H1 (cell line): ENCODE measurements at regions not wholly inside any gene's neighbourhood (a gene's known extent, or its start where the extent isn't known, plus 50 kb on each side); places are given as distances from the start of the nearest gene placed in this dataset.

Source experiments
- CTCF ChIA-PET: fragments of 300-600 bp; sonication (Branson Sonifier 250); formaldehyde crosslinking; loops from one replicate; lab custom pipeline; 2021; ENCODE audit not compliant: partially characterized antibody; lab: Charles Lee
- POLR2A ChIA-PET: fragments of 300-600 bp; sonication (Branson Sonifier 250); formaldehyde crosslinking; loops from one replicate; lab custom pipeline; 2021; ENCODE audit warnings: inconsistent platforms; ENCODE audit not compliant: partially characterized antibody; lab: Charles Lee
- DNase-seq, 2 experiments: peaks; one replicate each; pipeline versions ENCODE4 v3.0.0 to v3.0.0-alpha.2; 2010 to 2022; ENCODE audit warnings: low spot score in 2 of 2, low read depth in 1 of 2, mixed read lengths in 1 of 2
- FAIRE-seq: peaks from 2 replicates; lab custom pipeline; 2011; peaks lifted over from hg19 to GRCh38; lab: Jason Lieb, UNC
- H2AFZ ChIP-seq: 2 replicates; pipeline ENCODE4 v1.8.1; 2012; ENCODE audit warnings: low read length, inconsistent platforms
- H2AK5ac ChIP-seq: 2 replicates; pipeline ENCODE4 v1.6.1; 2013; ENCODE audit warnings: low read depth, low read length
- H2BK120ac ChIP-seq: replicated peaks from 2 replicates; pipeline ENCODE3; 2013; ENCODE audit warnings: low read depth, low read length, inconsistent platforms
- H2BK12ac ChIP-seq: 2 replicates; pipeline ENCODE4 v1.6.1; 2013; ENCODE audit warnings: low read depth, low read length
- H2BK15ac ChIP-seq: 2 replicates; pipeline ENCODE4 v1.6.1; 2013; ENCODE audit warnings: low read length
- H2BK20ac ChIP-seq: 2 replicates; pipeline ENCODE4 v1.6.1; 2013; ENCODE audit warnings: low read length
- H2BK5ac ChIP-seq: 2 replicates; pipeline ENCODE4 v1.6.1; 2013; ENCODE audit warnings: low read depth, low read length
- H3K14ac ChIP-seq: 2 replicates; pipeline ENCODE4 v1.6.1; 2013; ENCODE audit warnings: inconsistent platforms; ENCODE audit not compliant: insufficient read length
- H3K18ac ChIP-seq: 2 replicates; pipeline ENCODE4 v1.6.1; 2013; ENCODE audit warnings: low read length; ENCODE audit errors: extremely low read depth
- H3K23ac ChIP-seq: 2 replicates; pipeline ENCODE4 v1.6.1; 2013; ENCODE audit warnings: inconsistent platforms; ENCODE audit not compliant: insufficient read length
- H3K23me2 ChIP-seq: 2 replicates; pipeline ENCODE4 v1.6.1; 2013; ENCODE audit warnings: low read depth, low read length
- H3K27ac ChIP-seq: 2 replicates; pipeline ENCODE4 v1.6.1; 2011; ENCODE audit warnings: low read depth, low read length, inconsistent platforms
- H3K27me3 ChIP-seq, 4 experiments: replicated peaks in 1 of 4; 1 replicate in 1 of 4; 2 replicates in 3 of 4; pipeline versions ENCODE4 v1.6.1 to v1.8.1; 2011 to 2013; ENCODE audit warnings: low read length in 3 of 4, mild to moderate bottlenecking in 3 of 4, inconsistent platforms in 2 of 4, mixed read lengths in 2 of 4, moderate library complexity in 1 of 4; ENCODE audit not compliant: control insufficient read depth in 3 of 4, insufficient read depth in 3 of 4; ENCODE audit errors: extremely low read depth in 1 of 4
- H3K36me3 ChIP-seq, 4 experiments: 2 replicates each; pipeline versions ENCODE4 v1.6.1 to v1.8.1; 2011 to 2013; ENCODE audit warnings: mild to moderate bottlenecking in 4 of 4, low read length in 3 of 4, moderate library complexity in 2 of 4, control low read depth in 1 of 4, inconsistent platforms in 1 of 4; ENCODE audit not compliant: insufficient read depth in 4 of 4, control insufficient read depth in 2 of 4
- H3K4ac ChIP-seq: replicated peaks from 2 replicates; pipeline ENCODE3; 2013; ENCODE audit warnings: low read length, low read depth, mixed read lengths, inconsistent platforms; ENCODE audit not compliant: insufficient read length
- H3K4me1 ChIP-seq, 4 experiments: replicated peaks in 1 of 4; 1 replicate in 1 of 4; 2 replicates in 3 of 4; pipeline versions ENCODE4 v1.6.1 to v1.8.1; 2011 to 2013; ENCODE audit warnings: low read length in 3 of 4, inconsistent platforms in 2 of 4, mixed read lengths in 1 of 4; ENCODE audit not compliant: insufficient read depth in 4 of 4, control insufficient read depth in 3 of 4
- H3K4me2 ChIP-seq, 2 experiments: 2 replicates each; pipeline versions ENCODE4 v1.6.1 to v1.8.1; 2011 to 2013; ENCODE audit warnings: low read depth in 2 of 2, low read length in 2 of 2, control low read depth in 1 of 2, inconsistent platforms in 1 of 2, mild to moderate bottlenecking in 1 of 2; ENCODE audit not compliant: insufficient read depth in 1 of 2
- H3K4me3 ChIP-seq, 4 experiments: fragments of 200-600, 300-600 bp in 1 of 4; sonication (generic), shearing (Covaris generic), sonication (Bioruptor Twin) in 1 of 4; 2 replicates each; pipeline versions ENCODE4 v1.5.1 to v1.8.1; 2011 to 2016; ENCODE audit warnings: low read length in 4 of 4, low read depth in 3 of 4, control low read depth in 2 of 4, inconsistent platforms in 2 of 4, mild to moderate bottlenecking in 2 of 4, mixed read lengths in 1 of 4, moderate library complexity in 1 of 4; ENCODE audit not compliant: insufficient read depth in 2 of 4; ENCODE audit errors: extremely low read depth in 1 of 4
- H3K56ac ChIP-seq: replicated peaks from 2 replicates; pipeline ENCODE3; 2013; ENCODE audit warnings: low read depth, mild to moderate bottlenecking, mixed read lengths, low read length, inconsistent platforms; ENCODE audit not compliant: insufficient read length
- H3K79me1 ChIP-seq: 2 replicates; pipeline ENCODE4 v1.6.1; 2013; ENCODE audit warnings: low read depth, low read length, control low read depth
- H3K79me2 ChIP-seq, 2 experiments: 2 replicates each; pipeline versions ENCODE4 v1.6.1 to v1.8.1; 2012 to 2013; ENCODE audit warnings: low read length in 2 of 2, mild to moderate bottlenecking in 2 of 2, inconsistent platforms in 1 of 2; ENCODE audit not compliant: insufficient read depth in 2 of 2, control insufficient read depth in 1 of 2
- H3K9ac ChIP-seq, 4 experiments: replicated peaks in 1 of 4; 1 replicate in 1 of 4; 2 replicates in 3 of 4; pipeline versions ENCODE4 v1.6.1 to v1.8.1; 2011 to 2013; ENCODE audit warnings: low read depth in 3 of 4, low read length in 3 of 4, control low read depth in 2 of 4, mild to moderate bottlenecking in 2 of 4, moderate library complexity in 2 of 4, inconsistent platforms in 1 of 4; ENCODE audit errors: extremely low read depth in 1 of 4
- H3K9me3 ChIP-seq, 2 experiments: 2 replicates each; pipeline versions ENCODE4 v1.6.1 to v1.8.1; 2012 to 2013; ENCODE audit warnings: mild to moderate bottlenecking in 2 of 2, moderate library complexity in 2 of 2, control low read depth in 1 of 2, inconsistent platforms in 1 of 2, low read depth in 1 of 2, low read length in 1 of 2, mixed read lengths in 1 of 2; ENCODE audit not compliant: insufficient read depth in 2 of 2
- H4K20me1 ChIP-seq, 2 experiments: replicated peaks in 1 of 2; 2 replicates each; pipeline versions ENCODE3 to v1.8.1; 2011 to 2013; ENCODE audit warnings: inconsistent platforms in 2 of 2, low read length in 2 of 2, mild to moderate bottlenecking in 1 of 2; ENCODE audit not compliant: insufficient read depth in 2 of 2, control insufficient read depth in 1 of 2
- H4K5ac ChIP-seq: 2 replicates; pipeline ENCODE4 v1.6.1; 2013; ENCODE audit warnings: low read length, low read depth, mixed read lengths, inconsistent platforms; ENCODE audit not compliant: insufficient read length
- H4K8ac ChIP-seq: 2 replicates; pipeline ENCODE4 v1.8.0; 2013; ENCODE audit warnings: mild to moderate bottlenecking, moderate library complexity, low read length, inconsistent platforms; ENCODE audit not compliant: insufficient read depth; ENCODE audit errors: extremely low read depth
- H4K91ac ChIP-seq: replicated peaks from 2 replicates; pipeline ENCODE3; 2013; ENCODE audit warnings: low read length, mixed read lengths, inconsistent platforms; ENCODE audit not compliant: insufficient read length
- GABPA ChIP-seq: IDR thresholded peaks from 2 replicates; pipeline ENCODE4 v1.6.1; 2011; ENCODE audit warnings: mild to moderate bottlenecking, low read length, moderate library complexity, borderline replicate concordance; ENCODE audit not compliant: insufficient read depth
- MAX ChIP-seq: IDR thresholded peaks from 2 replicates; pipeline ENCODE4 v1.6.1; 2012; ENCODE audit warnings: inconsistent platforms
- POLR2AphosphoS5 ChIP-seq: IDR thresholded peaks from 2 replicates; pipeline ENCODE4 v1.6.1; 2011; ENCODE audit warnings: low read depth, low read length
- RNF2 ChIP-seq: fragments of 200-900, 300-1000 bp; sonication (generic); IDR thresholded peaks from 2 replicates; pipeline ENCODE4 v1.7.1; 2016; ENCODE audit warnings: borderline replicate concordance, low read depth, mild to moderate bottlenecking, antibody characterized with exemption, low read length; ENCODE audit not compliant: poor library complexity, severe bottlenecking; ENCODE audit errors: missing control alignments
- SIN3A ChIP-seq, 2 experiments: IDR thresholded peaks in 1 of 2; conservative IDR thresholded peaks in 1 of 2; 2 replicates each; pipeline ENCODE4 v1.6.1; 2011 to 2012; ENCODE audit warnings: low read length in 2 of 2, improper control_type of control experiment in 1 of 2, low read depth in 1 of 2, mild to moderate bottlenecking in 1 of 2
- SP1 ChIP-seq: IDR thresholded peaks from 2 replicates; pipeline ENCODE4 v1.6.1; 2011; ENCODE audit warnings: low read depth, low read length
- SUZ12 ChIP-seq: fragments of 200-600 bp; sonication (generic); IDR thresholded peaks from 2 replicates; pipeline ENCODE4 v1.6.1; 2012; ENCODE audit warnings: mild to moderate bottlenecking, inconsistent platforms, low read length, moderate library complexity, mixed read lengths
- TCF12 ChIP-seq: IDR thresholded peaks from 2 replicates; pipeline ENCODE4 v1.6.1; 2011; ENCODE audit warnings: low read depth, mild to moderate bottlenecking, low read length
- USF2 ChIP-seq: IDR thresholded peaks from 2 replicates; pipeline ENCODE4 v1.6.1; 2011; ENCODE audit warnings: low read length, improper control_type of control experiment
- WGBS, 2 experiments: shearing (Covaris generic) in 1 of 2; methylation state at CpG; one replicate each; pipeline versions ENCODE4 v1.1.6 to v1.1.7; 2013 to 2015; ENCODE audit warnings: low lambda C conversion rate in 2 of 2, mixed read lengths in 2 of 2, inconsistent platforms in 1 of 2, low coverage in 1 of 2, missing lambda C conversion rate in 1 of 2; ENCODE audit not compliant: insufficient replicate concordance in 2 of 2, insufficient coverage in 1 of 2, insufficient read length in 1 of 2; ENCODE audit errors: extremely low coverage in 1 of 2, missing lambda C conversion rate in 1 of 2; 5-methylcytosine and 5-hydroxymethylcytosine counted together

- peak overlapping the region; percentile 63; the same call in 1 of the 2 replicates for H2AFZ ChIP-seq
- H3K79me1 ChIP-seq, result no peaks in the 10 kb centered on the region
- H3K23ac ChIP-seq, result no peak overlapping the region
- ChIA-PET POLR2A (interaction anchor here (1.0 to 1.2 kb wide), 4 partner anchors 9 to 25 kb away, joined by 3 to 6 read pairs (median 4); no protein-coding TSS in a partner anchor), CTCF (interaction anchor here (0.6 to 2.1 kb wide), 15 partner anchors 10 to 839 kb away, joined by 3 to 18 read pairs (median 5); no protein-coding TSS in a partner anchor)
- H3K4me2 ChIP-seq, result peak overlapping the region; percentile 56 to 89
- H3K23me2 ChIP-seq, result peaks cover 10% of the 10 kb centered on the region; the same call in 1 of the 2 replicates
- peaks cover 0 to 10% (median 2%) of the 10 kb centered on the region in 4 experiments; a peak in 3 of 7 replicates for H3K27me3 ChIP-seq
- no peaks in the 10 kb centered on the region for H4K20me1 ChIP-seq
- no peak overlapping the region for H3K14ac ChIP-seq
- peak overlapping the region; percentile 71; the same call in 1 of the 2 replicates for H2BK5ac ChIP-seq
- H3K56ac ChIP-seq, result no peak overlapping the region
- no peak overlapping the region for H4K5ac ChIP-seq
- no peak overlapping the region; a peak in 3 of 7 replicates for H3K9ac ChIP-seq
- H2BK120ac ChIP-seq, result no peak overlapping the region
- peak overlapping the region; percentile 36 for H4K8ac ChIP-seq
- H3K4me3 ChIP-seq, result peak overlapping the region; percentile 11 to 55 (median 24); a peak in 7 of 8 replicates
- H4K91ac ChIP-seq, result peak overlapping the region; percentile 80
- H3K9me3 ChIP-seq, result no peaks in the 10 kb centered on the region
- H3K4me1 ChIP-seq, result peaks cover 0 to 12% (median 8%) of the 10 kb centered on the region in 4 experiments; a peak in 4 of 7 replicates
- H3K27ac ChIP-seq, result no peak overlapping the region
- whole genome bisulfite sequencing, 2 experiments, result 8% methylated on average over 33 of the region's 39 CpGs; no CpG with 5 or more reads in 1 of the 2 experiments
- no peak overlapping the region for H3K4ac ChIP-seq
- H2BK15ac ChIP-seq, result peak overlapping the region; percentile 81; the same call in 1 of the 2 replicates
- peak overlapping the region; percentile 48 for H3K18ac ChIP-seq
- H3K36me3 ChIP-seq, result no peaks in the 10 kb centered on the region
- H2AK5ac ChIP-seq, result no peak overlapping the region
- FAIRE-seq (no peak), DNase-seq (peak in 1 of 2 experiments; percentile 81)
- peak overlapping the region; percentile 68 for H2BK12ac ChIP-seq
- no peak overlapping the region for H2BK20ac ChIP-seq
- no peaks in the 10 kb centered on the region for H3K79me2 ChIP-seq
- no peak for TF ChIP-seq SP1
- peak; percentile 9; the same call in 1 of the 2 replicates for TF ChIP-seq SUZ12
- TF ChIP-seq POLR2AphosphoS5, result no peak
- no peak for TF ChIP-seq USF2
- TF ChIP-seq RNF2, result no peak
- 0 out of 2 replicates have a peak, but pooled peaks have one; percentile 27 for TF ChIP-seq MAX
- no peak for TF ChIP-seq GABPA
- TF ChIP-seq SIN3A (conservative IDR thresholded peaks at IDR 0.05 in 1 of 2, IDR thresholded peaks at IDR 0.05 in 1 of 2; ENCODE audit: low read depth in 1 of 2, low read length in 2 of 2), result no peak
- no peak for TF ChIP-seq TCF12
Observed at GRCh38 chr10:42951486-42952251, 125.2 kb upstream of the RET start.
